Coronary artery (tissue), 2 donors: ENCODE measurements at regions not wholly inside any gene's neighbourhood (a gene's known extent, or its start where the extent isn't known, plus 50 kb on each side); places are given as distances from the start of the nearest gene placed in this dataset.

Experiments used
- DNase-seq: peaks from one replicate; pipeline ENCODE4 v3.0.0-alpha.2; 2017; ENCODE audit warnings: low spot score
- H3K27ac ChIP-seq, 2 donors: fragments of 200-600 bp; sonication (generic); one replicate each; pipeline ENCODE4 v1.5.1; 2016 to 2019
- H3K4me3 ChIP-seq: fragments of 200-600 bp; sonication (generic); 2 replicates; pipeline ENCODE4 v1.5.1; 2016; ENCODE audit warnings: mild to moderate bottlenecking, moderate library complexity
- CTCF ChIP-seq: fragments of 200-600 bp; sonication (generic); IDR thresholded peaks from one replicate; pipeline ENCODE4 v1.5.1; 2019; ENCODE audit warnings: antibody characterized with exemption

GRCh38 chr10:47237316-47238260 is 62.4 kb upstream of the GDF10 start:
- TF ChIP-seq CTCF = no peak
- DNase-seq = peak; percentile 36
- Histone ChIP-seq H3K4me3 (no peak overlapping the region), H3K27ac (no peak overlapping the region)

DNA sequence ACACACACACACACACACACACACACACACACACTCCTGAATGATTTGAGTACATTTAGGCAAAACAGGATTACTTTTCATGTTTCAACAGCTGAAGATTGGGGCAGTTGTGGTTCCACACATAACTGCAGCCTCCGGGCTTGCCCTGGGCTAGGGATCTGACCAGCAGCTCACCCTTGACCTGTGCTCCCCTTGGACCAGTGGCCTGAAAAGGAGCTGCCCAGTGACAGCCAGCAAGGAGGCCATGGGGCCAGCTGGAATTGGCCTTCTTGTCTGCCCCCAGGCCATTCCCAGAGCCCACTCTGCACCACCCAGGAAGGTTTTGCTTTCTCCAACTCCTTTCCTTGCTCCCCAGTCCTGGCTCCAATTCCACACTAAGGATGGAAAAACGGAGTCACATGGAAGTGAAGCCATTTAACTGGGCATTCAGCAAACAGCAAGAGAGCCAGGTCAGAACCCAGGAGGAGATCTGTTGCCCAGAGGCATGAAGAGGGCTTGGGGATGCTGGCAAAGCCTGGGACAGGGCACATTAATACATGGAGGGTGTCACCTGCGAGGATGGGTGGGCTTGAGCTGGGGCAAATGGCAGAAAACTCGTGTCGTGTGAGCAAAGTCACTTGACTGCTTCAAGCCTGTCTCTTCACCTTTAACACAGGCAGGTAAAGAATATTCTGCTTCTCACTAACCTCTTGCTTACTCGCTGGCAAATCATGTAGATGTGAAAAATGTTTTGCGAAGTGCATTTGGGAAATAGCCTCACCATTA is 61.5 kb upstream of the GDF10 start:
- peak; percentile 17 for DNase-seq
- no peak for TF ChIP-seq CTCF
- H3K4me3 ChIP-seq = no peak overlapping the region
- no peak overlapping the region for H3K27ac ChIP-seq

DNA sequence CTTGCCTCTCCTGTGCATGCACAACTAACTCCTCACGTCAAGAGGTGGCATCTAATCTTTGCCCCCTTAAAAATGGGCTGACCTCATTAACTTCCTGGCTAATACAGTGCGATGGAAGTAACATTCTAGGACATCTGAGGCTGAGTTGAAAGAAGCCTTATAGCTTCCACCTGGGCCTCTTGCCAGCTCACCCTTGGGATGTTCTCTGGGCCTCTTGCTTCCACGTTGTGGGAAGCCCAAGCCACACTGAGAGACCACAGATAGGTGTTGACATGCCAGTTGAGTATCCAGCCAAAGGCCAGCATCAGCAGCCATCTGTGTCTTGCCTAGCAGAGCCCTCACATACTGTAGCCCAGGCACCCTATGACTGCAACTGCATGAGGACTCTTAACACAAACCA is 60.8 kb upstream of the GDF10 start:
- TF ChIP-seq CTCF = no peak
- peak; percentile 24 for DNase-seq
- no peak overlapping the region for H3K27ac ChIP-seq
- no peak overlapping the region for H3K4me3 ChIP-seq

GRCh38 chr10:47240173-47240572 is 59.8 kb upstream of the GDF10 start:
- no peak for TF ChIP-seq CTCF
- Histone ChIP-seq H3K27ac (no peak overlapping the region), H3K4me3 (no peak overlapping the region)
- peak; percentile 19 for DNase-seq

GRCh38 chr10:47241256-47241655 is 58.7 kb upstream of the GDF10 start:
- DNase-seq = peak; percentile 26
- no peak for TF ChIP-seq CTCF
- no peak overlapping the region for H3K27ac ChIP-seq
- H3K4me3 ChIP-seq = no peak overlapping the region

GRCh38 chr10:47241946-47242867 is 57.8 kb upstream of the GDF10 start:
- Histone ChIP-seq H3K4me3 (no peak overlapping the region), H3K27ac (no peak overlapping the region)
- no peak for TF ChIP-seq CTCF
- peak; percentile 55 for DNase-seq
